Transverse colon (tissue), 4 donors: ENCODE measurements at regions not wholly inside any gene's neighbourhood (a gene's known extent, or its start where the extent isn't known, plus 50 kb on each side); places are given as distances from the start of the nearest gene placed in this dataset.

ENCODE experiments used
- DNase-seq: peaks from one replicate; pipeline ENCODE4 v3.0.0-alpha.2; 2019
- H3K27ac ChIP-seq, 4 donors: fragments of 200-600 bp; sonication (generic); 2 replicates each; pipeline ENCODE4 v1.5.1; 2016 to 2018; ENCODE audit warnings: inconsistent platforms in 4 of 4
- H3K27me3 ChIP-seq: fragments of 200-600 bp; sonication (generic); 2 replicates; pipeline ENCODE4 v1.5.1; 2017; ENCODE audit warnings: inconsistent platforms
- H3K36me3 ChIP-seq, 4 donors: fragments of 200-600 bp; sonication (generic); 2 replicates each; pipeline ENCODE4 v1.5.1; 2017 to 2019; ENCODE audit warnings: inconsistent platforms in 4 of 4
- H3K4me1 ChIP-seq, 4 donors: fragments of 200-600 bp; sonication (generic); 2 replicates each; pipeline ENCODE4 v1.5.1; 2017 to 2020; ENCODE audit warnings: inconsistent platforms in 4 of 4
- H3K4me3 ChIP-seq, 4 donors: fragments of 200-600 bp; sonication (generic); 1 replicate in 1 of 4; 2 replicates in 3 of 4; pipeline versions ENCODE4 v1.5.1 to v1.6.1; 2017 to 2019; ENCODE audit warnings: inconsistent platforms in 4 of 4
- H3K9me3 ChIP-seq, 2 donors: fragments of 200-600 bp; sonication (generic); 2 replicates each; pipeline ENCODE4 v1.5.1; 2017 to 2019; ENCODE audit warnings: inconsistent platforms in 2 of 2
- EP300 ChIP-seq: sonication (generic); formaldehyde crosslinking; IDR thresholded peaks from one replicate; pipeline ENCODE4 v1.6.1; 2017; ENCODE audit warnings: antibody characterized with exemption, low read depth
- POLR2A ChIP-seq: fragments of 450-650 bp; IDR thresholded peaks from one replicate; pipeline ENCODE4 v1.6.1; 2016; ENCODE audit warnings: antibody characterized with exemption, mild to moderate bottlenecking, moderate library complexity
- POLR2AphosphoS5 ChIP-seq, 3 donors: sonication (generic); formaldehyde crosslinking; IDR thresholded peaks; one replicate each; pipeline ENCODE4 v1.6.1; 2016; ENCODE audit warnings: antibody characterized with exemption in 3 of 3
- WGBS, 2 donors: methylation state at CpG; one replicate each; pipeline ENCODE4 v1.1.5; 2018; ENCODE audit warnings: low coverage in 1 of 2; 5-methylcytosine and 5-hydroxymethylcytosine counted together
- in situ Hi-C, 4 donors: fragments of 200-750 bp; cut with MboI; loops; one replicate each; pipeline versions ENCODE4 v1.15.0 to v1.15.1; 2017; ENCODE audit warnings: low sequenced_read_pairs in 3 of 4, low pct_ligation_motif_present in 1 of 4, low pct_unique_long_range_greater_than_20kb in 1 of 4
- intact Hi-C: fragments of 100-400 bp; cut with DNase I; formaldehyde crosslinking; loops from one replicate; pipeline ENCODE4 v1.15.1; 2023; ENCODE audit warnings: low total_unique reads
- TF ChIP-seq, protein P1 (sequence below), 5 experiments: fragments of 200-600 bp in 3 of 5; fragments of 450-650 bp in 2 of 5; sonication (generic) in 3 of 5; IDR thresholded peaks; 1 replicate in 2 of 5; 2 replicates in 3 of 5; pipeline ENCODE4 v1.5.1; 2016 to 2017; ENCODE audit warnings: antibody characterized with exemption in 5 of 5, inconsistent platforms in 3 of 5, mild to moderate bottlenecking in 2 of 5, moderate library complexity in 1 of 5

DNA sequence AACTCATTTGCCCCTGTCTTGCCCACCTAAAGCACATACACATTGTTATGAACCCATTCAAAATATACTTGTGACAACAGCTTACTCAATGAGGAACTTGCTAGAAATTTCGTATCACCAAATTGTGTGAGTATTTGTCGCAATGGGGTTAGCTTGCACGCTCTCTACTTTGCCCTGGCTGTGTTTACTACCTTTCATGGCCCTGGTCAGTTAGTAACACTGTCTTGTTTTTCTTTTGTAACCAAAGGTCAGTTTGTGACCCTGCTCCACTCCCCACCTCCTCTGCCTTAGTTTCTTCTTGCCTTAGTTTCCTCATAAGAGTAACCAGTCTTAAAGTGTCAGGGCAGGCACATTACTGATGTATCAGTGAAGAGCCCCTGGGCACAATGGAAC, 205.8 kb upstream of the EEA1 start:
- WGBS, 2 donors, result 76 to 80% methylated on average over 3 of the region's 3 CpGs
- in situ Hi-C loops (no loop called here), intact Hi-C loops (no loop called here)
- Histone ChIP-seq H3K27ac (peak overlapping the region; percentile 7 to 43 (median 28)), H3K27me3 (no peaks in the 10 kb centered on the region), H3K4me3 (no peak overlapping the region), H3K9me3 (no peaks in the 10 kb centered on the region), H3K36me3 (no peaks in the 10 kb centered on the region), H3K4me1 (peaks cover 7 to 15% (median 11%) of the 10 kb centered on the region in 4 donors)
- DNase-seq, result no peak
- no peak for TF ChIP-seq POLR2AphosphoS5 (IDR thresholded peaks at IDR 0.05)
- TF ChIP-seq POLR2A, result no peak
- TF ChIP-seq, protein P1, sequence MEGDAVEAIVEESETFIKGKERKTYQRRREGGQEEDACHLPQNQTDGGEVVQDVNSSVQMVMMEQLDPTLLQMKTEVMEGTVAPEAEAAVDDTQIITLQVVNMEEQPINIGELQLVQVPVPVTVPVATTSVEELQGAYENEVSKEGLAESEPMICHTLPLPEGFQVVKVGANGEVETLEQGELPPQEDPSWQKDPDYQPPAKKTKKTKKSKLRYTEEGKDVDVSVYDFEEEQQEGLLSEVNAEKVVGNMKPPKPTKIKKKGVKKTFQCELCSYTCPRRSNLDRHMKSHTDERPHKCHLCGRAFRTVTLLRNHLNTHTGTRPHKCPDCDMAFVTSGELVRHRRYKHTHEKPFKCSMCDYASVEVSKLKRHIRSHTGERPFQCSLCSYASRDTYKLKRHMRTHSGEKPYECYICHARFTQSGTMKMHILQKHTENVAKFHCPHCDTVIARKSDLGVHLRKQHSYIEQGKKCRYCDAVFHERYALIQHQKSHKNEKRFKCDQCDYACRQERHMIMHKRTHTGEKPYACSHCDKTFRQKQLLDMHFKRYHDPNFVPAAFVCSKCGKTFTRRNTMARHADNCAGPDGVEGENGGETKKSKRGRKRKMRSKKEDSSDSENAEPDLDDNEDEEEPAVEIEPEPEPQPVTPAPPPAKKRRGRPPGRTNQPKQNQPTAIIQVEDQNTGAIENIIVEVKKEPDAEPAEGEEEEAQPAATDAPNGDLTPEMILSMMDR (IDR thresholded peaks at IDR 0.05), result no peak
- TF ChIP-seq EP300, result no peak

DNA sequence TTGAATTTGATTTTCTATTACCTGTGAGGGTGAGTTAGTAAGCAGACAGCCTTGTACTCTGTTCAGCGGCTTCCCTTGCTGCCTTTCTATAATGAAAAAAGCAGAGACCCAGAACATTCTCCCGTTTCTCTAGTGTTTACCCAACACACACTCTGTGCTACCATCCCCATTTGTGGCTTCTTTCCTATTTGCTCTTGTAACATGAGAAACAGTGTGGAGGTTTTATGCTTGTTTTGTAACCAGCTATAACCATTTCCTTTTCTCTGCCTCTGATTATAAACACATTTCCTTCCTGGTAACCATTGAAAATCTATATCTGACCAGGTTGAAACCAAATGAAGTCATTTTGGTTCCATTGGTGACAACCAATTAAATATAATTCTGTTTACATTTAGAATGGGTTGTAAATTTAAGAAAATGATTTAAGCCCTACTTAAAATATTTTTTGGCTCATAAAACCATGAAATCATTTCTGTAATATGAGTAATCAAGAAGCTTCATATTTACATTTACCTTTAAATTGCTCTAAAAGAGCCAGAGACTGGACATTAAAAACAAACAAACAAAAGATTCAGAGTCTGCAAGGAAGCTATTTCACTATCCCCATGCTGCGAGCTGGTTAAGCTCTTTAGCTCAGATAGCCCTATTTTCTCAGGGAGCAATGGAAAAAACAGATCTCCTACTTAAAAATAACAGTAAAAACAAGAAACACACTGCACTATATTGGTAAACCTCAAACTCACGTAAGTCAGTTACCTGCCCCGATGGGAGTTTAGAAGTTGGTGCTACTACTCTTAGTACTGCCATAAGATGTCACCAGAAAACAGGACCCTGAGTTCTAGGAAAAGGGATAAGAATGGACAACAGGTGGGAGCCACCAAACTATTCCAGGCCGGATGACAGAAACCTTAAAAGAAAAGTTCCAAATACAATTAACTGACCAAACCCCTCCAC, 206.5 kb upstream of the EEA1 start:
- Histone ChIP-seq H3K4me3 (no peak overlapping the region), H3K9me3 (no peaks in the 10 kb centered on the region), H3K27ac (peak overlapping the region; percentile 7 to 43 (median 28)), H3K4me1 (peaks cover 7 to 15% (median 11%) of the 10 kb centered on the region in 4 donors), H3K36me3 (no peaks in the 10 kb centered on the region), H3K27me3 (no peaks in the 10 kb centered on the region)
- TF ChIP-seq EP300 (no peak), POLR2A (no peak), POLR2AphosphoS5 (IDR thresholded peaks at IDR 0.05) (no peak)
- TF ChIP-seq, protein P1 (IDR thresholded peaks at IDR 0.05), result no peak
- DNase-seq, result no peak
- intact Hi-C loops (no loop called here), in situ Hi-C loops (no loop called here)
- WGBS, 2 donors, result 56 to 57% methylated on average over 5 to 6 of the region's 6 CpGs

DNA sequence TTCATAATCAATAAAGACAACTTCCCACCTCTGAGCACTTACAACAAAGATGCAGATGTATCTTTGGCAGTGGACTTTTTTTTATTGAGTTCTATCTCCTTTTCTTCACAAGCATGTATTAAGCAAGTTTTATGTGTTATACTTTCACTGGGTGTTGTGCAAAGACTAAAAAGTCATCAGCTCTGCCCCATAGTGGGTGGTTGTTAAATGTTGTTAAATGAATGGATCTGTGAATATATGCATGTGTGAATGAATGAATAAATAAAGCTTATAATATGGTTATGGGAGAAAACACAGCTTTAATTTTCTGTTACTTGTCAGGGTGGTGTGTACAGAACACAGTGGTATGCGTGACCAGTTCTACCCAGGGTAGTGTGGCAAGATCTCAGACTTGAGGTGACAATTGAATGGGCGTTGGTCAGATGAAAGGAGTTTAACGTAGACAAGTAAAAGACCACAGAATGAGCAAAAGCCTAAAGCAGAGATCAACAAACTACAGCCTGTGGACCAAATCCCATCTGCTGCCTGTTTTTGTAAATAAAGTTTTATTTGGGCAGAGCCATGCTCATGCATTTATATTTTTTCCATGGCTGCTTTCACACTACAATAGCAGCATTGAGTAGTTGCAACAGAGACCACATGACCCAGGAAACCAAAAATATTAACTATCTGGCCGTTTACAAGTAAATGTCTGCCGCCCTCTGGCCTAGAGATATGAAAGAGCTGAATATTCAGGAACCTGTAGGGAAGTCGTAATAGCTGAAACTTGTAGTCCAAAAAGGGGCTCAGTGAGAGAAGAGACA, 207.4 kb upstream of the EEA1 start:
- intact Hi-C loops, result no loop called here
- H3K27me3 ChIP-seq, result no peaks in the 10 kb centered on the region
- H3K36me3 ChIP-seq, result no peaks in the 10 kb centered on the region
- no peak for DNase-seq
- TF ChIP-seq, protein P1 (IDR thresholded peaks at IDR 0.05), result no peak
- no peak for TF ChIP-seq EP300
- no peak for TF ChIP-seq POLR2AphosphoS5 (IDR thresholded peaks at IDR 0.05)
- TF ChIP-seq POLR2A, result no peak
- H3K9me3 ChIP-seq, result no peaks in the 10 kb centered on the region
- no peak overlapping the region for H3K27ac ChIP-seq
- WGBS, 2 donors, result 74 to 79% methylated on average over 5 to 6 of the region's 6 CpGs
- peaks cover 7 to 15% (median 11%) of the 10 kb centered on the region in 4 donors for H3K4me1 ChIP-seq
- H3K4me3 ChIP-seq, result no peak overlapping the region
- in situ Hi-C loops, result no loop called here
